Endothelial cell of hepatic sinusoid (primary cell): ENCODE measurements at regions not wholly inside any gene's neighbourhood (a gene's known extent, or its start where the extent isn't known, plus 50 kb on each side); places are given as distances from the start of the nearest gene placed in this dataset.
"Not testable (repeated sequence)": the region's sequence is repeated elsewhere in the genome, so short reads cannot be mapped to it uniquely, and the experiment has no call there.

ENCODE experiments used
- in situ Hi-C: cut with HindIII; loops from 2 replicates; pipeline ENCODE4 v1.10.0; 2017; ENCODE audit warnings: low sequenced_read_pairs

GRCh38 chr6:151671195-151671594 is 136.3 kb upstream of the ESR1 start:
- in situ Hi-C loops: loop anchor here (5.0 kb wide), 1 partner anchor 49 kb away; no protein-coding TSS in a partner anchor

GRCh38 chr6:151674578-151674977 is 132.9 kb upstream of the ESR1 start:
- in situ Hi-C loops: loop anchor here (5.0 kb wide), 1 partner anchor 52 kb away; no protein-coding TSS in a partner anchor

- in situ Hi-C loops: no loop called here
Measured at GRCh38 chr6:151675746-151676459, 131.6 kb upstream of the ESR1 start.

- in situ Hi-C loops: no loop called here
Measured at GRCh38 chr6:151676460-151676945, 131.0 kb upstream of the ESR1 start.

- in situ Hi-C loops: no loop called here
Measured at GRCh38 chr6:151677404-151677803, 130.1 kb upstream of the ESR1 start.

- in situ Hi-C loops: no loop called here
Measured at GRCh38 chr6:151679081-151679480, 128.4 kb upstream of the ESR1 start.

GRCh38 chr6:151679941-151680340 is 127.5 kb upstream of the ESR1 start:
- in situ Hi-C loops: no loop called here

- in situ Hi-C loops: no loop called here
Measured at GRCh38 chr6:151680846-151681432, 126.5 kb upstream of the ESR1 start.

GRCh38 chr6:151681433-151682059 is 125.9 kb upstream of the ESR1 start:
- in situ Hi-C loops: no loop called here

- in situ Hi-C loops: no loop called here
Measured at GRCh38 chr6:151682251-151682650, 125.2 kb upstream of the ESR1 start.

GRCh38 chr6:151682922-151683321 is 124.6 kb upstream of the ESR1 start:
- in situ Hi-C loops: no loop called here

- in situ Hi-C loops: no loop called here
Measured at GRCh38 chr6:151683381-151683780, 124.1 kb upstream of the ESR1 start.

- in situ Hi-C loops: no loop called here
Measured at GRCh38 chr6:151689499-151690201, 117.8 kb upstream of the ESR1 start.

GRCh38 chr6:151690303-151690702 is 117.2 kb upstream of the ESR1 start:
- in situ Hi-C loops: no loop called here

- in situ Hi-C loops: no loop called here
Measured at GRCh38 chr6:151690768-151691562, 116.5 kb upstream of the ESR1 start.

- in situ Hi-C loops: no loop called here
Measured at GRCh38 chr6:151692216-151692615, 115.3 kb upstream of the ESR1 start.

- in situ Hi-C loops: no loop called here
Measured at GRCh38 chr6:151693366-151693765, 114.1 kb upstream of the ESR1 start.

GRCh38 chr6:151695156-151695555 is 112.3 kb upstream of the ESR1 start:
- in situ Hi-C loops: no loop called here

GRCh38 chr6:151696302-151696701 is 111.2 kb upstream of the ESR1 start:
- in situ Hi-C loops: not testable (repeated sequence)

GRCh38 chr6:151698931-151699700 is 108.4 kb upstream of the ESR1 start:
- in situ Hi-C loops: no loop called here
